Tibial nerve (tissue), 3 donors: ENCODE measurements at regions not wholly inside any gene's neighbourhood (a gene's known extent, or its start where the extent isn't known, plus 50 kb on each side); places are given as distances from the start of the nearest gene placed in this dataset.

Experiments
- POLR2A ChIP-seq, 2 donors: fragments of 450-650 bp; IDR thresholded peaks; one replicate each; pipeline ENCODE4 v1.6.1; 2017; ENCODE audit warnings: antibody characterized with exemption in 2 of 2, mild to moderate bottlenecking in 2 of 2, moderate library complexity in 2 of 2
- TF ChIP-seq, protein P1 (sequence below), 5 experiments: fragments of 200-600 bp in 3 of 5; fragments of 450-650 bp in 2 of 5; sonication (generic) in 3 of 5; IDR thresholded peaks; one replicate each; pipeline ENCODE4 v1.5.1; 2016 to 2019; ENCODE audit warnings: antibody characterized with exemption in 5 of 5, mild to moderate bottlenecking in 3 of 5, moderate library complexity in 2 of 5

DNA sequence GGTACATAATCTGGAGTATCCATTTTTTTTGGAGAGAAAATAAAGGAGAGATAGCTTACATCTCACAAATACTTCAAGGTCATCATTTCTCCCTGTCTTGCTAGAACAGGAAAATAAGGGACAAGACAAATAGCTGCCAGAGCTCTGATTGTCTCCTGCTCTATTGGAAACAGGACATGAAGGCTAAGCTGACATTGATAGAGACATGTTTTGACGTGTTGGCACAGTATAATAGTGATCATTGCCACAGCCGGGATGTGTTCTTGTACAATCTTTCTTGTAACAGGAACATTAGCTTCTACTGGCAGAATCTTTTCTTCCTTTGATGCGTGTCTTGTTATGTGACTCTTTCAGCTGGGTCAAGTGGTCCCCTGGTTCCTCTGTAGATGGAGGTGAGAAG is 279.3 kb upstream of the MTPN start:
- TF ChIP-seq, protein P1, sequence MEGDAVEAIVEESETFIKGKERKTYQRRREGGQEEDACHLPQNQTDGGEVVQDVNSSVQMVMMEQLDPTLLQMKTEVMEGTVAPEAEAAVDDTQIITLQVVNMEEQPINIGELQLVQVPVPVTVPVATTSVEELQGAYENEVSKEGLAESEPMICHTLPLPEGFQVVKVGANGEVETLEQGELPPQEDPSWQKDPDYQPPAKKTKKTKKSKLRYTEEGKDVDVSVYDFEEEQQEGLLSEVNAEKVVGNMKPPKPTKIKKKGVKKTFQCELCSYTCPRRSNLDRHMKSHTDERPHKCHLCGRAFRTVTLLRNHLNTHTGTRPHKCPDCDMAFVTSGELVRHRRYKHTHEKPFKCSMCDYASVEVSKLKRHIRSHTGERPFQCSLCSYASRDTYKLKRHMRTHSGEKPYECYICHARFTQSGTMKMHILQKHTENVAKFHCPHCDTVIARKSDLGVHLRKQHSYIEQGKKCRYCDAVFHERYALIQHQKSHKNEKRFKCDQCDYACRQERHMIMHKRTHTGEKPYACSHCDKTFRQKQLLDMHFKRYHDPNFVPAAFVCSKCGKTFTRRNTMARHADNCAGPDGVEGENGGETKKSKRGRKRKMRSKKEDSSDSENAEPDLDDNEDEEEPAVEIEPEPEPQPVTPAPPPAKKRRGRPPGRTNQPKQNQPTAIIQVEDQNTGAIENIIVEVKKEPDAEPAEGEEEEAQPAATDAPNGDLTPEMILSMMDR (IDR thresholded peaks at IDR 0.05), result no peak
- no peak for TF ChIP-seq POLR2A (IDR thresholded peaks at IDR 0.05)
